IPS DF 4.7 (cell line): ENCODE measurements at regions not wholly inside any gene's neighbourhood (a gene's known extent, or its start where the extent isn't known, plus 50 kb on each side); places are given as distances from the start of the nearest gene placed in this dataset.

ENCODE experiments used
- DNase-seq: peaks from one replicate; pipeline ENCODE4 v3.0.0-alpha.2; 2013; ENCODE audit warnings: low spot score; ENCODE audit errors: extremely low read depth

- DNase-seq = no peak
Observed at GRCh38 chr5:175246889-175247520, 197.0 kb downstream of the DRD1 start.

DNA sequence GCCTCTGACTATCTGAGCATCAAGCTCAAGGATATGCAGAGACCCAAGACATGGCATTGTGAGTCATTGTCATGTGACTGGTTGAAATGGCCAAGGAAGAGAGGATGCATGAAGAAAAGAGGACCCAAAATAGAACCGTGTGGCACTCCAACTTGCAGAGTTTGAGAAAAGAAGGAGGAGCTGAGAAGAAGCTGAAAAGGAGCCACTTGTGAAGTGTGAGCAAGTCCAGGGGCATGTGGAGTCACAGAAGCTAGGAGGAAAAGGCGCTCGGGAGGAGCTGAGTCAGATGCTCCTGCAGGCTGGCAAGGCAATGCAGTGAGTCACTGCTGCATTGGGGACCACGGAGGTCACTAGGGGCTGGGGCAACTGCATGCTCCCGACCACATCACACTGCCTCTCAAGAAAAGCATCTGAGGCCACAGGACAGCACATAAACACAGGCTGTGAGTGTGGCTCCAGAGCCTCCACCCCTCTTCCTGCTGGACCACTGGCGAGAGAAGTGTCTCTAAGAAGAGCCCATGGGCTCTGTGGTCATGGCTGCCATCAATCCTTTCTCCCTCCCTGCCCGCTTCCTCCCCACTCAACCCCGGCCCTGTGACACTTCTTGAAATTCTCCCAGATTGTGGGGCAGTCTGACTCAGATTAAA lies 197.6 kb downstream of the DRD1 start:
- DNase-seq = no peak

GRCh38 chr5:175243441-175243840 lies 200.5 kb downstream of the DRD1 start:
- no peak for DNase-seq

GRCh38 chr5:175242207-175242606 lies 201.8 kb downstream of the DRD1 start:
- DNase-seq = no peak

- DNase-seq = no peak
Observed at GRCh38 chr5:175238326-175238725, 205.7 kb downstream of the DRD1 start.

GRCh38 chr5:175236176-175236575 lies 207.8 kb downstream of the DRD1 start:
- DNase-seq = no peak

DNA sequence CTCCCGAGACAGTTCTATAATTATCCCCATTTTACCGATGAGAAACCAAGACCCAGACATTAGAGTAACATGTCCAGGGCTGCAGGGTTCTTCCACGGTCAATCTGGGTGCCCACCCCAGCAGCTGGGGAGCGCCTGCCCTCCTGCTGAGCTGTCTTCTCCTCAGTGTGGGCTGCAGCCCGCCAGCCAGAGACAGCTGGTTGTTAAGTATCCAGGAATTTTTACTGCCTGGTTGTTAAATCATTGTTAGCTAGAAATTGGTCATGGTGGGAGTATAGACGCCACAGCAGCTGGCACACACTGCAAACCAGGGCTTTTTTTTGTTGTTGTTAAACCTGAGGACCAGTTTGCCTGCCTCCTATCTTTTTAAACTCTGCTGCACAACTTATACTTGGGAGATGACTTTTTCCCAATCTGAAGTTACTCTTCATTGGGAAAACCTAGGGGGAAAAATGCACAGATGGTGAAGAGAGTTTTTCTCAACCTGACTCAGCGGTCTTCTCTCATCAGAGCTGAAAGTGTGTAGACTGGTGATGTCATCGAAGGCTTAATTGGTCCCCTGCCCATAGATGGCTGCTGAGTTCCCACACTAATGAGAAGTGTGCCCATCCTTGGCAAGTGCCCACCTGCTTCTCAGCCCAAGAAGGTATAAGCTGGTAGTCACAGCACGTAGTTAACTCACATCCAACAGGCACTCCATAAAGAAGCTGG lies 208.6 kb downstream of the DRD1 start:
- no peak for DNase-seq

GRCh38 chr5:175230299-175230698 lies 213.7 kb downstream of the DRD1 start:
- DNase-seq = no peak

DNA sequence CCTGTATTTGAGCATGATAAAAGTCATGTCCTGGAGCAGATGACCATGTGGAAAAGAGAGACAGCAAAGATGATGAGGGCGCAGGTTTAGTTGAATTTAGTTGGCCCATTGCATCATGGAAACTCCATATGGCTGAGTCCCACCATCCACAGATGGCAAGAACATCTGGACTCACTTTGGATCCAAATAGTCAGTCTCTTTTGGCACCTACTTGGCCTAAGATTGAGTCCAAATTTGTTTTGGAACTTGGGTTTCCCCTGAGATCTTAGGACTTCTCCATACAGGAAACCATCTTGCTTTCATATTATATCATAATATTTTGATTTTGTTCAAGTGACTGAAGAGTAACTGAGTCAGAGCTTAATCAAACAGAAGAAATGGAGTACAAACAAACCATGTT lies 217.5 kb downstream of the DRD1 start:
- no peak for DNase-seq

DNA sequence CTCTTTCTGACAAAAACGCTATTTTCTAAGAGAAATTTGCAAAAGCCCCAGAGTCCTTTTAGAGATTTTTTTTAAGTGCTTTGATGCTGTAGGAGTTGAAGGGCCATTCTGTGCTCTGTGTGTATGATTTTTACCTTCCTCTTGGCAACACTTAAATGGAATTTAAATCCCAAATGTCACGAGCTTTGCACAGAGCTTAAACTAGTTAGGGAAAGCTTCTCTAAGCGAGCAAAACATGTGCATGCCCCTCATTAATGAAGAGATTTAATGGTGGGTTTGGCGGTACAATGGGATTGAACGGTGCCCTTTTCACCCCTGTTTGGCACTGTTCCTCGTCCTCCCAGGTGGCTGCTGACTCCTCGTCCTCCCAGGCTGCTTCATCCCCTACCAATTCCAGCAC lies 220.7 kb downstream of the DRD1 start:
- no peak for DNase-seq

- no peak for DNase-seq
Observed at GRCh38 chr5:175222621-175223020, 221.4 kb downstream of the DRD1 start.

DNA sequence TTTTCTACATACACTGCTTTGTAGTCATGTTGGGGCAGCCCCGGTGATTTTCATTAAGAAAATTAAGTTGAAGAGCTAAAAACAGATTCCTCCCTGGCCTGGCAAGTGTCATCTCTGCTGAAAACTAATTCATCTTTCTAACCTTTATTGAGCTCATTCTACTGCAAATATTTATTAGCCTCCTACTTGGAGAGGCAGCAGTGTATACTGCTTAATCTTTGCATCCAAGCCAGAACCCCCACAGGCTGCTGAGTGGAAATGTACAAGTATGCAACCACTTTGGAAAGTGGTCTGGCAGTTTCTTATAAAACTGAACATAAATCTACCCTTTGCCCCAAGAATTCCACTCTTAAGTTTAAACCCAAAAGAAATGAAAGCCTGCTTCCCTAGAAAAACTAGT lies 223.4 kb downstream of the DRD1 start:
- no peak for DNase-seq

DNA sequence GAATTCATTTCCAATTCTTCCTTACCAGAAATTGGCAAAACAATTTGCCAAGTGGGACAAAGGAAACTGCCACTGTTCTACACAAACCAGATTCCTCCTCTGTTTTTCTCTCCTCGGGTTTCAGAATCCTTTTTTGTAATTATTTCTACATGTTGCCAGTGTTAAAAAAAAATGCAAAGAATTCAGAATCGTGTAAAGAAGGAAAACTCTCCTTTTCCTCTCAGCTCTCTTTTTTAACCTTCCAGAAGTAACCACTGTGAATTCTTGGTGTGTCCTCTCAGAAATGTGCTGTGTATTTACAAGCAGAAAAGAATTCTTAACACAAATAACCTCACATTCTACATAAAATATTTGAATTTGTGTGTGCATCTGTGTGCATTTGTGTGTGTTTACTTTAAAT lies 224.6 kb downstream of the DRD1 start:
- no peak for DNase-seq

GRCh38 chr5:175216991-175217390 lies 227.0 kb downstream of the DRD1 start:
- no peak for DNase-seq

DNA sequence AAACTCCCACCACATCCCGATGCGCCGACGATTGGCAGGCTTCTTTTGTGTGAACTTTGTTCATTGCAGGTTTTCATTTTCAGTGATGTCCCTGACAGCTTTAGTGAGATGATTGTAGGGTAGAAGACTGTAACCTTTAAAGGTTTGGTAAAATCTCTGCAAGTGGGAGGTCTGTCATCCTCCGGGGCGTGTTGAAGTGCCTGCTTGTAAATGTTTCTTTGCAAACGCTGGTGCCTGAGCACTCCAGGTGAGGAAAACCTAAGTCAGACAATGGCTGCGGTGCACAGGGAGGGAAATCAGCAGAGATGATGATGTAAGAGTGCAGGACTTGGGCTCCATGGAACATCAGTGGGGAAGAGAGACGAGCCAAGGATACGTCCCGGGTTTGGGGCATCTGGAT lies 228.1 kb downstream of the DRD1 start:
- no peak for DNase-seq

GRCh38 chr5:175214152-175214551 lies 229.8 kb downstream of the DRD1 start:
- no peak for DNase-seq

GRCh38 chr5:175211956-175212756 lies 231.8 kb downstream of the DRD1 start:
- DNase-seq = no peak

DNA sequence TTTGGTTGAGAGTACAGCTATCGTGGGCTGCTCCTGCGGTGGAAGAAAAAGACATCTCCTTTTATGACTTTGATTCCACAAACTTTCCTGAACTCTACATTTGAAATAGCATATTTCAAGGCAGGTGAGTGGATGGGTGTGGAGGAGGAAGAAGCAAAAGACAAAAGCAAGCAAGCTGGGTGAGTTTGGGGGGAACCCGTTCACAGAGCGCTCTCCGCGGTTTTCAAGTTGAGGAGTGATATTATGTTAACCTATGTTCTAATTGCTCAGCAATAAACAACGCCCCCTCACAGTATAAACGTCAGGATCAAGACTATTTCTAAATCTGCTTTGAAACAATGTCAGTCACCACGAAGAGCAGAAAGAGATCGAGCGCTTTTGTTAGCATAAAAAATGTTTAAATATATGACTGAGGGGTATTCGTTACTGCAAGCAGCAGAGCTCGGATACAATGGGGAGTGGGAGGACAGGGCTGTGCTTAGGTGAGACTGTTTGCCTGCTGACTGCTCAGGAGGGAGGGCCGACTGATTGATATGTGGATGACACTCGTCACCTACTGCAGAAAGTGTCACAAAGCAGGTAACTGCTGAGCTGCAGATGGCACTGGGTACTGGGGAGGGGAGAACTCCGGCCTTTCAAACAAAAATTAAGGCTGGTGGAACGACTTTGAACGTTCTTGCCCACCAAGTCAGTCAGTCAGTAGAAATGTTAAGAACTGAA lies 236.5 kb downstream of the DRD1 start:
- no peak for DNase-seq

DNA sequence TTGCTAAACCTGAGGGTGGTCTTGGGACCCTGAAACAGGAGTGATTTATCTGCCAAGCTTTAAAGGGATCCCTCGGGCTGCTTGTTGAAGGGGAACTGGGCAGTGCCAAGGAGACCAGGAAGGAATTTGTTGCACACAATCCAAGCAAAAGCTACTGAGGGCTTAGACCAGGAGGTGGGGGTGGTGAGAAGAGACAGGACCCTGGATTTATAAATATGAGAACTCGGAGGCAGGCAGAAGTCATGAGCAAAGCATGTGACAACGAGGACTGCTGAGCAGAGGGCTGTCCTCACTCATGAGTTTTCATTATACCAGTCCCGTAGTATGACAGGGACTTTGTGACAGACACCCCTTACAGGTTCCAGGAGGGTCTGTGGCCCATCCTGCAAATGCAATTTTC lies 237.3 kb downstream of the DRD1 start:
- no peak for DNase-seq

GRCh38 chr5:175202463-175203068 lies 241.4 kb downstream of the DRD1 start:
- DNase-seq = no peak

DNA sequence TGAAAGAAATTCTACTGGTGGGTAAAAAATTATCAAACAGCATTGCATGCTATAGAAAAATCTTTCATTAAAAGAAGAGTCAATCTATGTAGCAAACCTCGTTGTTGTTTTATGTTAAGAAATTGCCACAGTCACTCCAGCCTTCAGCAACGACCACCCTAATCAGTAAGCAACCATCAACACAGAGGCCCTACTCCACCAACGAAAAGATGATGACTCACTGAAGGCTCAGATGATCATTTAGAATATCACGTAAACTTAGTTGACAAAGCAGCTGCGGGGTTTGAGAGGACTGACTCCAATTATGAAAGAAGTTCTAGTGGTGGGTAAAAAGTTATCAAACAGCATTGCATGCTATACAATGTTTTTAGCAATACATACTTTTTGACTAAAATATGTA lies 242.6 kb downstream of the DRD1 start:
- no peak for DNase-seq
